Anterior cingulate cortex (tissue), 58 donors: ENCODE measurements at regions not wholly inside any gene's neighbourhood (a gene's known extent, or its start where the extent isn't known, plus 50 kb on each side); places are given as distances from the start of the nearest gene placed in this dataset.

ENCODE experiments used
- DNase-seq, 58 donors: peaks; one replicate each; lab custom pipeline; 2025; lab: John Stamatoyannopoulos, UW

- no peak for DNase-seq
Measured at GRCh38 chr11:119910650-119911049, 181.7 kb upstream of the NECTIN1 start.

- peak in 18 of 58 donors; percentile 6 to 63 (median 36) for DNase-seq
Measured at GRCh38 chr11:119910051-119910450, 181.1 kb upstream of the NECTIN1 start.

GRCh38 chr11:119909495-119909894 is 180.5 kb upstream of the NECTIN1 start:
- DNase-seq, result peak in 9 of 58 donors; percentile 9 to 40 (median 26)

- no peak for DNase-seq
Measured at GRCh38 chr11:119909077-119909476, 180.1 kb upstream of the NECTIN1 start.

- peak in 1 of 58 donors; percentile 15 for DNase-seq
Measured at GRCh38 chr11:119908573-119908904, 179.5 kb upstream of the NECTIN1 start.

GRCh38 chr11:119907878-119908572 is 179.0 kb upstream of the NECTIN1 start:
- peak in 5 of 58 donors; percentile 15 to 26 (median 17) for DNase-seq

GRCh38 chr11:119907122-119907851 is 178.3 kb upstream of the NECTIN1 start:
- DNase-seq, result no peak

GRCh38 chr11:119906376-119906775 is 177.4 kb upstream of the NECTIN1 start:
- DNase-seq, result no peak

- DNase-seq, result no peak
Measured at GRCh38 chr11:119905162-119905561, 176.2 kb upstream of the NECTIN1 start.

GRCh38 chr11:119904531-119905035 is 175.6 kb upstream of the NECTIN1 start:
- DNase-seq, result no peak

GRCh38 chr11:119903821-119904220 is 174.8 kb upstream of the NECTIN1 start:
- DNase-seq, result no peak

GRCh38 chr11:119903389-119903788 is 174.4 kb upstream of the NECTIN1 start:
- DNase-seq, result no peak

- no peak for DNase-seq
Measured at GRCh38 chr11:119902656-119903231, 173.7 kb upstream of the NECTIN1 start.

- no peak for DNase-seq
Measured at GRCh38 chr11:119901657-119902577, 172.9 kb upstream of the NECTIN1 start.

- no peak for DNase-seq
Measured at GRCh38 chr11:119899997-119900396, 171.0 kb upstream of the NECTIN1 start.

- DNase-seq, result no peak
Measured at GRCh38 chr11:119897576-119897975, 168.6 kb upstream of the NECTIN1 start.

- DNase-seq, result no peak
Measured at GRCh38 chr11:119897046-119897440, 168.0 kb upstream of the NECTIN1 start.

- DNase-seq, result no peak
Measured at GRCh38 chr11:119896387-119897045, 167.5 kb upstream of the NECTIN1 start.

GRCh38 chr11:119895981-119896380 is 167.0 kb upstream of the NECTIN1 start:
- DNase-seq, result no peak

- no peak for DNase-seq
Measured at GRCh38 chr11:119894916-119895315, 165.9 kb upstream of the NECTIN1 start.
